Type B pancreatic cell (in vitro differentiated cells): ENCODE measurements at regions not wholly inside any gene's neighbourhood (a gene's known extent, or its start where the extent isn't known, plus 50 kb on each side); places are given as distances from the start of the nearest gene placed in this dataset.
"Not testable (repeated sequence)": the region's sequence is repeated elsewhere in the genome, so short reads cannot be mapped to it uniquely, and the experiment has no call there.

Experiments
- DNase-seq: peaks from one replicate; pipeline ENCODE4 v3.0.0; 2021; ENCODE audit warnings: mixed read lengths; ENCODE audit not compliant: unreplicated experiment; ENCODE audit errors: extremely low spot score
- H3K27ac Mint-ChIP-seq: 2 replicates; pipeline ENCODE4 v1.8.0; 2021; ENCODE audit warnings: mild to moderate bottlenecking, mixed read lengths
- H3K27me3 Mint-ChIP-seq: 2 replicates; pipeline ENCODE4 v1.8.0; 2021; ENCODE audit warnings: mixed read lengths
- H3K36me3 Mint-ChIP-seq: 2 replicates; pipeline ENCODE4 v1.8.0; 2021; ENCODE audit warnings: mixed read lengths
- H3K4me1 Mint-ChIP-seq: one replicate; pipeline ENCODE4 v1.8.0; 2021; ENCODE audit warnings: mixed read lengths; ENCODE audit not compliant: unreplicated experiment
- H3K4me3 Mint-ChIP-seq: 2 replicates; pipeline ENCODE4 v1.8.0; 2021; ENCODE audit warnings: mild to moderate bottlenecking, mixed read lengths
- H3K9me3 Mint-ChIP-seq: 2 replicates; pipeline ENCODE4 v1.8.0; 2021; ENCODE audit warnings: mixed read lengths
- CTCF ChIP-seq: fragments of 200-600 bp; sonication (generic); conservative IDR thresholded peaks from 2 replicates; pipeline ENCODE4 v1.5.0; 2021; ENCODE audit warnings: antibody characterized with exemption, mild to moderate bottlenecking

GRCh38 chr11:123344790-123345357 lies 85.2 kb upstream of the GRAMD1B start:
- no peaks in the 10 kb centered on the region for H3K4me1 Mint-ChIP-seq
- no peak for TF ChIP-seq CTCF
- no peaks in the 10 kb centered on the region for H3K9me3 Mint-ChIP-seq
- H3K27ac Mint-ChIP-seq: no peak overlapping the region
- H3K4me3 Mint-ChIP-seq: no peak overlapping the region
- H3K36me3 Mint-ChIP-seq: no peaks in the 10 kb centered on the region
- no peak for DNase-seq
- no peaks in the 10 kb centered on the region for H3K27me3 Mint-ChIP-seq

- H3K27me3 Mint-ChIP-seq, H3K4me1 Mint-ChIP-seq, H3K9me3 Mint-ChIP-seq, DNase-seq, H3K36me3 Mint-ChIP-seq, H3K27ac Mint-ChIP-seq, H3K4me3 Mint-ChIP-seq: not testable (repeated sequence)
These were observed 85.9 kb upstream of the GRAMD1B start for GRCh38 chr11:123344188-123344587.

- Mint-ChIP-seq H3K27me3 (peaks cover 3% of the 10 kb centered on the region), H3K4me1 (no peaks in the 10 kb centered on the region), H3K9me3 (no peaks in the 10 kb centered on the region), H3K36me3 (no peaks in the 10 kb centered on the region), H3K4me3 (no peak overlapping the region), H3K27ac (no peak overlapping the region)
- TF ChIP-seq CTCF: no peak
- no peak for DNase-seq
These were observed 90.9 kb upstream of the GRAMD1B start for GRCh38 chr11:123338997-123339752.

- no peak for DNase-seq
- no peak overlapping the region for H3K4me3 Mint-ChIP-seq
- peaks cover 3% of the 10 kb centered on the region for H3K27me3 Mint-ChIP-seq
- no peaks in the 10 kb centered on the region for H3K36me3 Mint-ChIP-seq
- H3K27ac Mint-ChIP-seq: no peak overlapping the region
- H3K9me3 Mint-ChIP-seq: no peaks in the 10 kb centered on the region
- no peaks in the 10 kb centered on the region for H3K4me1 Mint-ChIP-seq
- TF ChIP-seq CTCF: no peak
These were observed 91.7 kb upstream of the GRAMD1B start for GRCh38 chr11:123338266-123338800.

GRCh38 chr11:123334925-123335324 lies 95.1 kb upstream of the GRAMD1B start:
- no peak overlapping the region for H3K4me3 Mint-ChIP-seq
- H3K36me3 Mint-ChIP-seq: no peaks in the 10 kb centered on the region
- no peak for DNase-seq
- H3K27me3 Mint-ChIP-seq: peaks cover 3% of the 10 kb centered on the region
- no peak for TF ChIP-seq CTCF
- H3K27ac Mint-ChIP-seq: no peak overlapping the region
- H3K9me3 Mint-ChIP-seq: no peaks in the 10 kb centered on the region
- peaks cover 13% of the 10 kb centered on the region for H3K4me1 Mint-ChIP-seq

DNA sequence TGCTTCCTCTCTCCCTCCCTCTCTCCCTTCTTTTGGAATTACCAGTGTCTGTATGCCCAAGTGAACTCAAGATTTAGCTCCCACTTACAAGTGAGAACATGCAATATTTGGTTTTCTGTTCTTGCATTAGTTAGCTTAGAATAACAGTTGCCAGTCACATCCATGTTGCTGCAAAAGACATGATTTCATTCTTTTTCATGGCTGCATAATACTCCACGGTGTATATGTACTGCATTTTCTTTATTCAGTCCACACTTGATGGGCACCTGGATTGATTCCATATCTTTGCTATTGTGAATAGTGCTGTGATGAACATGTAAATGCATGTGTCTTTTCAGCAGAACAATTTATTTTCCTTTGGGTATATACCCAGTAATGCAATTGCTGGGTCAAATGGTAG lies 97.5 kb upstream of the GRAMD1B start:
- DNase-seq, H3K4me3 Mint-ChIP-seq, H3K36me3 Mint-ChIP-seq, H3K9me3 Mint-ChIP-seq, H3K27ac Mint-ChIP-seq, H3K27me3 Mint-ChIP-seq: not testable (repeated sequence)
- H3K4me1 Mint-ChIP-seq: peaks cover 13% of the 10 kb centered on the region
